SU-DHL-6 (cell line): ENCODE measurements at regions not wholly inside any gene's neighbourhood (a gene's known extent, or its start where the extent isn't known, plus 50 kb on each side); places are given as distances from the start of the nearest gene placed in this dataset.

Experiments
- H2AFZ ChIP-seq: fragments of 200-600 bp; sonication (generic); 2 replicates; pipeline ENCODE4 v1.6.1; 2014; ENCODE audit warnings: low read depth, mild to moderate bottlenecking, moderate library complexity, mixed read lengths, antibody characterized with exemption, low read length; ENCODE audit not compliant: severe bottlenecking
- H3F3A ChIP-seq: fragments of 200-600 bp; shearing (Covaris generic); 2 replicates; pipeline ENCODE4 v1.6.0; 2016; ENCODE audit warnings: antibody characterized with exemption, mild to moderate bottlenecking; ENCODE audit not compliant: insufficient read depth
- H3K27ac ChIP-seq: fragments of 200-600 bp; sonication (generic); 2 replicates; pipeline ENCODE4 v1.5.1; 2016; ENCODE audit warnings: low read depth, mild to moderate bottlenecking, low read length, moderate library complexity, mixed read lengths
- H3K27me3 ChIP-seq: fragments of 200-600 bp; sonication (generic), shearing (Covaris generic); 2 replicates; pipeline ENCODE4 v1.6.0; 2014; ENCODE audit warnings: mild to moderate bottlenecking, low read length
- H3K36me3 ChIP-seq: fragments of 200-600 bp; sonication (generic); 2 replicates; pipeline ENCODE4 v1.6.1; 2014; ENCODE audit warnings: mild to moderate bottlenecking, low read length, mixed read lengths
- H3K4me2 ChIP-seq: fragments of 300-600, 200-600 bp; shearing (Covaris generic), sonication (generic); 2 replicates; pipeline ENCODE4 v1.6.0; 2014; ENCODE audit warnings: low read length, low read depth, mild to moderate bottlenecking; ENCODE audit not compliant: poor library complexity, severe bottlenecking
- H3K4me3 ChIP-seq: fragments of 200-600 bp; sonication (generic); 2 replicates; pipeline ENCODE4 v1.5.1; 2014; ENCODE audit warnings: antibody characterized with exemption, low read length, mild to moderate bottlenecking, mixed read lengths; ENCODE audit not compliant: insufficient read depth, poor library complexity, severe bottlenecking
- H3K79me2 ChIP-seq: fragments of 200-600 bp; sonication (generic); 2 replicates; pipeline ENCODE4 v1.6.1; 2014; ENCODE audit warnings: mild to moderate bottlenecking, low read length, moderate library complexity; ENCODE audit not compliant: insufficient read depth
- H3K9ac ChIP-seq: fragments of 200-600 bp; sonication (generic); 2 replicates; pipeline ENCODE4 v1.7.0; 2014; ENCODE audit warnings: mild to moderate bottlenecking, low read length
- H3K9me2 ChIP-seq: fragments of 200-600 bp; sonication (generic); replicated peaks from 2 replicates; pipeline ENCODE4 v1.6.1; 2014; ENCODE audit warnings: low read length; ENCODE audit not compliant: insufficient read depth
- H3K9me3 ChIP-seq: fragments of 200-600 bp; sonication (generic); 2 replicates; pipeline ENCODE4 v1.6.1; 2014; ENCODE audit warnings: low read length, mixed read lengths; ENCODE audit not compliant: insufficient read depth
- H4K20me1 ChIP-seq: fragments of 200-600 bp; sonication (generic); 2 replicates; pipeline ENCODE4 v1.6.1; 2014; ENCODE audit warnings: low read depth, mild to moderate bottlenecking, antibody characterized with exemption, low read length, moderate library complexity, mixed read lengths
- EZH2phosphoT487 ChIP-seq: fragments of 200-600 bp; sonication (generic), shearing (Covaris generic); conservative IDR thresholded peaks from 2 replicates; pipeline ENCODE4 v1.6.1; 2018; ENCODE audit warnings: mild to moderate bottlenecking, antibody characterized with exemption, low read length, moderate library complexity, mixed read lengths
- TF ChIP-seq, protein P1 (sequence below): fragments of 200-600 bp; sonication (generic); IDR thresholded peaks from one replicate; pipeline ENCODE4 v1.5.1; 2017; ENCODE audit warnings: antibody characterized with exemption, mild to moderate bottlenecking, low read length, moderate library complexity; ENCODE audit not compliant: insufficient read depth, poor library complexity, severe bottlenecking

DNA sequence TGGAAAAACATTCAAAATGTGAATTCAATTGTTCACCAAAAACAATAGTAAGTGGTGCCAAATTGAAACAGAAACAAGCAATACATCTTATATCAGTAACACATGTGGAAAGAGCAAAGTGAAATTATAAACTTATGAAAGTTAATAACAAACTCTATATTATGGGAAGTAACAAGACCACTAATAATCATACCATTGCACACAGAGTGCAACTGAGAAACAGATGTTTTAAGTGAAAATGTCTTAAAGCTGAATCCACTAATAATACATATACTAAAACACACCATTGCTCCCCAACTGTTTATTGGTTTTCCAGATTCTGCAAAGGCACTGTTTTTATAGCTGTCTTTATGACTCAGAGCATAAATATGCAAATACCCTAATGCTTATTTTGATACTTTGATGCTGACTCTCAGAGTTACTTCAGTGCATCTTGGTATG lies 292.3 kb downstream of the RFPL4B start:
- Histone ChIP-seq H3K9ac (no peak overlapping the region), H3K9me3 (no peaks in the 10 kb centered on the region), H3K27ac (no peak overlapping the region), H3K79me2 (no peaks in the 10 kb centered on the region), H3F3A (no peaks in the 10 kb centered on the region), H4K20me1 (no peaks in the 10 kb centered on the region), H3K9me2 (no peaks in the 10 kb centered on the region), H3K36me3 (no peaks in the 10 kb centered on the region), H3K4me2 (no peak overlapping the region), H3K27me3 (no peaks in the 10 kb centered on the region), H2AFZ (no peak overlapping the region), H3K4me3 (no peak overlapping the region)
- no peak for TF ChIP-seq EZH2phosphoT487
- TF ChIP-seq, protein P1, sequence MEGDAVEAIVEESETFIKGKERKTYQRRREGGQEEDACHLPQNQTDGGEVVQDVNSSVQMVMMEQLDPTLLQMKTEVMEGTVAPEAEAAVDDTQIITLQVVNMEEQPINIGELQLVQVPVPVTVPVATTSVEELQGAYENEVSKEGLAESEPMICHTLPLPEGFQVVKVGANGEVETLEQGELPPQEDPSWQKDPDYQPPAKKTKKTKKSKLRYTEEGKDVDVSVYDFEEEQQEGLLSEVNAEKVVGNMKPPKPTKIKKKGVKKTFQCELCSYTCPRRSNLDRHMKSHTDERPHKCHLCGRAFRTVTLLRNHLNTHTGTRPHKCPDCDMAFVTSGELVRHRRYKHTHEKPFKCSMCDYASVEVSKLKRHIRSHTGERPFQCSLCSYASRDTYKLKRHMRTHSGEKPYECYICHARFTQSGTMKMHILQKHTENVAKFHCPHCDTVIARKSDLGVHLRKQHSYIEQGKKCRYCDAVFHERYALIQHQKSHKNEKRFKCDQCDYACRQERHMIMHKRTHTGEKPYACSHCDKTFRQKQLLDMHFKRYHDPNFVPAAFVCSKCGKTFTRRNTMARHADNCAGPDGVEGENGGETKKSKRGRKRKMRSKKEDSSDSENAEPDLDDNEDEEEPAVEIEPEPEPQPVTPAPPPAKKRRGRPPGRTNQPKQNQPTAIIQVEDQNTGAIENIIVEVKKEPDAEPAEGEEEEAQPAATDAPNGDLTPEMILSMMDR, result no peak

DNA sequence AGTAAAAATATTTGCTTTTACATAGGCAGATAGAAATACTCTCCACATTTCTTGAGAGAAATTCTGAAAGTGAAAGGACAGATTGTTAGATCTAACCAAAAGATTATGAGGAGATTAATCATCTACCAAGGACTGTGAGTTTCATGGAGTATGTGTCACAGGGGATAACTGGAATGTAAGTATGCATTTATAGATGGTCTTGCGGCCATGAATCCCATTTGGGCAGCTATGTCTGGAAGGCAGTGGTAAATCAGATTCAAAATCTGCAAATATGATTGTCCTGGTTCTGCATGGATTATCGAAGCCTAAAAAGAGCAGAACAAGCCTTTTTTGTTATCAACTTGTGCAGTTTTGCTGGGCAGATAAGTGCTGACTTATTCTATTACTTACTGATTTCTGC lies 293.8 kb downstream of the RFPL4B start:
- H3K9ac ChIP-seq, result no peak overlapping the region
- no peaks in the 10 kb centered on the region for H3K79me2 ChIP-seq
- no peak overlapping the region for H3K27ac ChIP-seq
- no peaks in the 10 kb centered on the region for H3K36me3 ChIP-seq
- H3K9me2 ChIP-seq, result no peaks in the 10 kb centered on the region
- H3K9me3 ChIP-seq, result no peaks in the 10 kb centered on the region
- H3F3A ChIP-seq, result no peaks in the 10 kb centered on the region
- H3K4me3 ChIP-seq, result no peak overlapping the region
- no peaks in the 10 kb centered on the region for H3K27me3 ChIP-seq
- H2AFZ ChIP-seq, result no peak overlapping the region
- no peak overlapping the region for H3K4me2 ChIP-seq
- H4K20me1 ChIP-seq, result no peaks in the 10 kb centered on the region
- no peak for TF ChIP-seq EZH2phosphoT487
- TF ChIP-seq, protein P1, result no peak

DNA sequence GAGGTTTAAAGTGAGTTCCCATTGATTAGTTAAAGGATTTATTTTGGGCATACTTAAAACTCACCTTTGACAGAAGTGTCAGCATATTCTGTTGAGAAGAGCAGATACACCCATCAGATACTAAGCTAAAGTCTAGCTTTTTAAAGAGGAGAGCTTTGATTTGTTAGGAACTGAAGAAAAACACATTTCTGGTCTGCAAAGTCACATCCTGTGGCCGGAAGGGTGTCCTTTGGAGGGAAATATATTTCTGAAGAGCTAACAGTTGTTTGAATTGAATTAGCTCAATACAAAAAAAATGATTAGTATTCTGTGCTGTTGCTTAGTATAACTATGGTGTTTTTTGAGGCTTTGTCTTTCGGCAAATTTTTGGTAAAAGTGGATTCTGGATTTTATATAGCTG lies 302.7 kb downstream of the RFPL4B start:
- Histone ChIP-seq H2AFZ (no peak overlapping the region), H3K27me3 (no peaks in the 10 kb centered on the region), H3K4me2 (no peak overlapping the region), H3K36me3 (no peaks in the 10 kb centered on the region), H3K9me2 (no peaks in the 10 kb centered on the region), H3K9ac (no peak overlapping the region), H3K79me2 (no peaks in the 10 kb centered on the region), H3K9me3 (no peaks in the 10 kb centered on the region), H3K4me3 (no peak overlapping the region), H3K27ac (no peak overlapping the region), H4K20me1 (no peaks in the 10 kb centered on the region), H3F3A (no peaks in the 10 kb centered on the region)
- TF ChIP-seq EZH2phosphoT487, result no peak
- TF ChIP-seq, protein P1, result no peak
